ENCODE measurements at regions not wholly inside any gene's neighbourhood (a gene's known extent, or its start where the extent isn't known, plus 50 kb on each side); places are given as distances from the start of the nearest gene placed in this dataset.

- TF ChIP-seq CTCF (conservative IDR thresholded peaks at IDR 0.05; ENCODE audit: low read depth, low read length), result no peak
These were observed 70.6 kb upstream of the RAB6C start for GRCh38 chr2:129908721-129909373.

GRCh38 chr2:129909651-129910418, 69.6 kb upstream of the RAB6C start:
- H3K4me3 ChIP-seq (ENCODE audit: low read depth, low read length), result no peak overlapping the region
- no peak for DNase-seq (ENCODE audit: low read depth)
- no peak for TF ChIP-seq CTCF (conservative IDR thresholded peaks at IDR 0.05; ENCODE audit: low read depth, low read length)

More at GRCh38 chr2:129908721-129909373, 70.6 kb upstream of the RAB6C start:
- DNase-seq (ENCODE audit: low read depth), result no peak
- H3K4me3 ChIP-seq (ENCODE audit: low read depth, low read length), result no peak overlapping the region

DNA sequence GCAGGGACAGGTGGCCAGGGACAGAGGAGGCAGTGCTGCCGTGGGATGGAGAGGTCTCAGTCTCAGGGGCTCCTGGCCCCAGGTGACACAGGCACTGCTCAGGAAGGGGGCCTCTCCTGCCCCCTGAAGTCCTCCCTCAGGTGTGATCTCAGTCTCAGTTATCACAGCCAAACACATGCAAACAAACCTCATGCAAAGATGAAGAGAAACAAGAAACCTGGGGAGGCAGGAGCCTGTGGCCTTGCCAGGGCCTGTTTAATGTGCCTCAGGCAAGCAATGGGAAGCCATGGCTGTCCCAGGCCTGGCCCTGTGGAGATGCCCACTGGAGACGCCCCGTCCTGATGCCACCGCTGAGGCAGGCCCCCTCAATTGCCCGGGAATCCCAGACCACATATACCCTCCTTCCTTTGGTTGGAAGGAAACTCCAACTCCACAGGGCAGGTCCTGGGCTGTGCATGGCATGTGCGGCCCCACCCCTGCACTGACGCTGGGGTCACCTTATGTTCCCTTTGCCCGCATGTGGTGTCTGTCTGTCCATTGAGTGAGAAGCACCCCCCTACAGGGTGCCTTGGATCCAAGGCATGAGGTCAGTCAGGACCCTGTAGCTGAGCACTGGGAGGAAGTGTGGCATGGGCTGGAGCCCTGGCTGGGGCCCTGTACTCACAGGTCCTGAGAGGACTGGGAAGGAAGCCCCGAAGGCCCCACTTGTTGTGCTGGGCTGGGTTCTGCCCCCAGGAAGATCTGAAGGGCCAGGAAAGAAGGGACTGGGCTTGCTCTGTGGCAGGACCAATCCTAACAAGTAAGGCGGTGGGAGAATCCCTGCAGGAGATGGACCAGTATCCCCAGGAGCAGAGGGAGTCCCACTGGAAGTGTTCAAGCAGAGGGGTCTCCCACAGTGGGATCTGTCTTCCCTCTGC, 68.8 kb upstream of the RAB6C start:
- no peak for DNase-seq (ENCODE audit: low read depth)
- no peak overlapping the region for H3K4me3 ChIP-seq (ENCODE audit: low read depth, low read length)
- TF ChIP-seq CTCF (conservative IDR thresholded peaks at IDR 0.05; ENCODE audit: low read depth, low read length), result no peak

- TF ChIP-seq CTCF (conservative IDR thresholded peaks at IDR 0.05; ENCODE audit: low read depth, low read length), result no peak
- H3K4me3 ChIP-seq (ENCODE audit: low read depth, low read length), result no peak overlapping the region
- no peak for DNase-seq (ENCODE audit: low read depth)
These were observed 68.0 kb upstream of the RAB6C start for GRCh38 chr2:129911363-129912065.

DNA sequence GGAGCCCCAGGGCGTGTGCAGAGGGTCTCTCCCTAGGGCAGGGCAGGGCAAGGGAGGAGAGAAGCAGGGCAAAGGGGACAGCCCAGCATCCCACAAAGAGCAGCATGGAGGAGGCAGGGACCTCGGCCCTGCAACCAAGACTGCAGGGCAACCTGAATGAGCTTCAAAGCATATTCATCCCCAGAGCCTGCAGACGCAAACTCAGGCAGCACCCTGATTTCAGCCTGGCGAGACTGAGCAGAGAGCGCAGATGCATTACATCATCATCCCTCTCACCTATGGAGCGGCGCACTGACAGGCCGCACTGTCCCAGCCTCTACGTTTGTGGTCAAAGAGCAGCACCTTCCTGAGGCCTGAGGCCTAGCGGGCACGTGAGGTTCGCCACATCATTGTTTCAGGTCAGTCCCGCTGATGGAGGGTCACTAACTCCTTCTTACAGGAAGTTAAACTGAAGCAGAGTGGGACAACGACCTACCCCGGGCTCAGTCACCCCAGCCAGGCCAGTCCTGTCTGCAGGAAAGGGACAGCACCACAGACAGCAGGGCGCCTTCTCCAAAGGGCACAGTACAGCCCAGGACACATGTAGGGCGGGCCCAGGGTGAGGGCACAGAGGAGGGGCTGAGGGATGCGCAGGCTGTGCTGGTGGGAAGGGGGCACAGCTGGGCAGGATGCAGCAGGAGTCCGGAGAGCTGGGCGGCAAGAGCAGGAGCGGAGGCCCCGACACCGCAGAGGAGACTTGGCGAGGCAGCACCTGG, 67.2 kb upstream of the RAB6C start:
- no peak overlapping the region for H3K4me3 ChIP-seq (ENCODE audit: low read depth, low read length)
- no peak for DNase-seq (ENCODE audit: low read depth)

More for the DNA sequence above, 67.2 kb upstream of the RAB6C start:
- no peak for TF ChIP-seq CTCF (conservative IDR thresholded peaks at IDR 0.05; ENCODE audit: low read depth, low read length)
